HCT116 (cell line): ENCODE measurements at regions not wholly inside any gene's neighbourhood (a gene's known extent, or its start where the extent isn't known, plus 50 kb on each side); places are given as distances from the start of the nearest gene placed in this dataset.

Experiments used
- ATAC-seq: fragments of 200-7000 bp; cut with Tn5 transposase; 2 replicates; pipeline ENCODE4 v1.9.1; 2020; ENCODE audit warnings: mild to moderate bottlenecking, moderate library complexity
- BruUV-seq: library from RNA; stranded (reverse); fragments of 400-500 nt; replicated peaks from 2 replicates; lab custom pipeline; 2021; lab: Mats Ljungman, UMichigan
- CTCF ChIA-PET: fragments of 300-600 bp; sonication (Branson Sonifier 250); formaldehyde crosslinking; loops from one replicate; lab custom pipeline; 2021; ENCODE audit warnings: antibody characterized with exemption; lab: Charles Lee
- POLR2A ChIA-PET: fragments of 300-600, 350-600 bp; sonication (Branson Sonifier 250); formaldehyde crosslinking; loops from one replicate; lab custom pipeline; 2021; ENCODE audit warnings: antibody characterized with exemption; lab: Charles Lee
- RAD21 ChIA-PET, 2 experiments: fragments of 300-600 bp; sonication (Branson Sonifier 250); formaldehyde crosslinking; loops; one replicate each; lab custom pipeline; 2023; ENCODE audit warnings: low total read pairs in 2 of 2; ENCODE audit not compliant: uncharacterized antibody in 2 of 2, unreplicated experiment in 2 of 2, low non-redundant PET in 1 of 2; lab: Charles Lee
- DNase-seq: peaks from one replicate; pipeline ENCODE4 v3.0.0-alpha.2; 2010; ENCODE audit warnings: low read depth, low spot score
- H2AFZ ChIP-seq: fragments of 200-600 bp; shearing (Covaris generic), sonication (generic); 2 replicates; pipeline ENCODE4 v1.6.1; 2017; ENCODE audit warnings: low read depth, mixed run types, mixed read lengths, antibody characterized with exemption, low read length; ENCODE audit not compliant: poor library complexity, severe bottlenecking
- H3K27ac ChIP-seq: 2 replicates; pipeline ENCODE4 v1.5.1; 2012; ENCODE audit warnings: low read depth, low read length
- H3K27me3 ChIP-seq: fragments of 200-600 bp; sonication (generic); 2 replicates; pipeline ENCODE4 v1.6.1; 2016; ENCODE audit warnings: mixed run types, low read length, mixed read lengths; ENCODE audit not compliant: insufficient read depth
- H3K36me3 ChIP-seq, 2 experiments: fragments of 200-500 bp in 1 of 2; fragments of 200-600 bp in 1 of 2; sonication (Bioruptor generic) in 1 of 2; sonication (generic) in 1 of 2; 2 replicates each; pipeline versions ENCODE4 v1.5.1 to v1.6.1; 2014 to 2016; ENCODE audit warnings: low read length in 2 of 2, inconsistent platforms in 1 of 2, mixed read lengths in 1 of 2, mixed run types in 1 of 2; ENCODE audit not compliant: insufficient read depth in 2 of 2, control insufficient read depth in 1 of 2
- H3K4me1 ChIP-seq, 2 experiments: fragments of 200-600 bp in 1 of 2; sonication (generic) in 1 of 2; 2 replicates each; pipeline versions ENCODE4 v1.5.1 to v1.6.1; 2012 to 2017; ENCODE audit warnings: low read length in 2 of 2, inconsistent platforms in 1 of 2, mild to moderate bottlenecking in 1 of 2, mixed read lengths in 1 of 2, mixed run types in 1 of 2, moderate library complexity in 1 of 2; ENCODE audit not compliant: insufficient read depth in 2 of 2, control insufficient read depth in 1 of 2
- H3K4me2 ChIP-seq: fragments of 200-600 bp; sonication (generic); 2 replicates; pipeline ENCODE4 v1.6.1; 2017; ENCODE audit warnings: mixed run types, low read length, mixed read lengths
- H3K4me3 ChIP-seq, 2 experiments: fragments of 200-600 bp in 1 of 2; sonication (generic) in 1 of 2; replicated peaks in 1 of 2; 2 replicates each; pipeline ENCODE4 v1.5.1; 2011 to 2016; ENCODE audit warnings: low read length in 2 of 2, control low read depth in 1 of 2, low read depth in 1 of 2, mild to moderate bottlenecking in 1 of 2, mixed read lengths in 1 of 2, mixed run types in 1 of 2
- H3K79me2 ChIP-seq: fragments of 200-600 bp; sonication (generic); 2 replicates; pipeline ENCODE4 v1.6.1; 2017; ENCODE audit warnings: mild to moderate bottlenecking, mixed run types, low read length, moderate library complexity, mixed read lengths; ENCODE audit not compliant: insufficient read depth
- H3K9ac ChIP-seq: fragments of 200-600 bp; sonication (generic); 2 replicates; pipeline ENCODE4 v1.6.1; 2016; ENCODE audit warnings: low read length, mixed read lengths
- H3K9me2 ChIP-seq: fragments of 200-600 bp; sonication (generic), shearing (Covaris generic); 2 replicates; pipeline ENCODE4 v1.6.1; 2017; ENCODE audit warnings: mixed run types, mild to moderate bottlenecking, moderate library complexity; ENCODE audit not compliant: insufficient read depth
- H3K9me3 ChIP-seq, 2 experiments: fragments of 200-500 bp in 1 of 2; fragments of 200-600 bp in 1 of 2; sonication (Bioruptor generic) in 1 of 2; sonication (generic) in 1 of 2; 2 replicates each; pipeline ENCODE4 v1.6.1; 2014 to 2017; ENCODE audit warnings: low read length in 2 of 2, mixed read lengths in 2 of 2, inconsistent platforms in 1 of 2, low read depth in 1 of 2, mild to moderate bottlenecking in 1 of 2, mixed run types in 1 of 2, moderate library complexity in 1 of 2; ENCODE audit not compliant: control insufficient read depth in 1 of 2, insufficient read depth in 1 of 2
- H4K20me1 ChIP-seq: fragments of 200-600 bp; sonication (generic), shearing (Covaris generic); 2 replicates; pipeline ENCODE4 v1.6.1; 2017; ENCODE audit warnings: mixed run types, mild to moderate bottlenecking, moderate library complexity; ENCODE audit not compliant: insufficient read depth
- ATF3 ChIP-seq: IDR thresholded peaks from 2 replicates; pipeline ENCODE4 v1.6.1; 2012
- CBX3 ChIP-seq: IDR thresholded peaks from 2 replicates; pipeline ENCODE4 v1.6.1; 2012; ENCODE audit warnings: low read depth
- CEBPB ChIP-seq: IDR thresholded peaks from 2 replicates; pipeline ENCODE4 v1.6.1; 2012; ENCODE audit warnings: low read depth
- CTCF ChIP-seq, 3 experiments: fragments of 200-600 bp in 1 of 3; sonication (generic) in 1 of 3; IDR thresholded peaks in 2 of 3; conservative IDR thresholded peaks in 1 of 3; 2 replicates each; pipeline ENCODE4 v1.5.1; 2012 to 2017; ENCODE audit warnings: low read depth in 2 of 3, low read length in 2 of 3, antibody characterized with exemption in 1 of 3, borderline replicate concordance in 1 of 3, control low read depth in 1 of 3, mild to moderate bottlenecking in 1 of 3, mixed read lengths in 1 of 3, mixed run types in 1 of 3, moderate library complexity in 1 of 3; ENCODE audit not compliant: insufficient read depth in 1 of 3
- EGR1 ChIP-seq: IDR thresholded peaks from 2 replicates; pipeline ENCODE4 v1.6.1; 2012; ENCODE audit warnings: low read depth
- ELF1 ChIP-seq: IDR thresholded peaks from 2 replicates; pipeline ENCODE4 v1.6.1; 2012; ENCODE audit warnings: low read depth, borderline replicate concordance
- EZH2phosphoT487 ChIP-seq: fragments of 200-600 bp; IDR thresholded peaks from 2 replicates; pipeline ENCODE4 v1.6.1; 2018; ENCODE audit warnings: antibody characterized with exemption, borderline replicate concordance
- JUND ChIP-seq: IDR thresholded peaks from 2 replicates; pipeline ENCODE4 v1.6.1; 2012
- POLR2A ChIP-seq: IDR thresholded peaks from 2 replicates; pipeline ENCODE4 v1.7.0; 2011; ENCODE audit warnings: borderline replicate concordance; ENCODE audit not compliant: insufficient read depth, insufficient read length; ENCODE audit errors: extremely low read depth
- POLR2AphosphoS5 ChIP-seq: IDR thresholded peaks from 2 replicates; pipeline ENCODE4 v1.6.1; 2011; ENCODE audit warnings: mild to moderate bottlenecking, low read depth, low read length, moderate library complexity
- RAD21 ChIP-seq: IDR thresholded peaks from 2 replicates; pipeline ENCODE4 v1.6.1; 2012; ENCODE audit warnings: low read depth, mild to moderate bottlenecking
- REST ChIP-seq: IDR thresholded peaks from 2 replicates; pipeline ENCODE4 v1.6.1; 2012; ENCODE audit warnings: low read depth
- SIN3A ChIP-seq: IDR thresholded peaks from 2 replicates; pipeline ENCODE4 v1.6.1; 2012; ENCODE audit warnings: low read depth
- SP1 ChIP-seq: IDR thresholded peaks from 2 replicates; pipeline ENCODE4 v1.6.1; 2012; ENCODE audit warnings: low read depth
- SRF ChIP-seq: IDR thresholded peaks from 2 replicates; pipeline ENCODE4 v1.6.1; 2012; ENCODE audit warnings: low read depth
- TCF7L2 ChIP-seq: IDR thresholded peaks from 2 replicates; pipeline ENCODE4 v1.7.0; 2011; ENCODE audit warnings: borderline replicate concordance, inconsistent platforms; ENCODE audit not compliant: insufficient read depth, insufficient read length; ENCODE audit errors: extremely low read depth
- ZNF274 ChIP-seq: fragments of 200-500 bp; sonication (Bioruptor generic); IDR thresholded peaks from 2 replicates; pipeline ENCODE4 v1.6.1; 2014; ENCODE audit warnings: mild to moderate bottlenecking, low read depth, low read length, inconsistent platforms
- intact Hi-C: fragments of 100-400 bp; cut with micrococcal nuclease; formaldehyde crosslinking; loops from 2 replicates; pipeline ENCODE4 v1.10.0; 2022

GRCh38 chr1:102715150-102715549 is 393.2 kb downstream of the COL11A1 start:
- Histone ChIP-seq H3K4me2 (no peak overlapping the region), H3K9me2 (no peaks in the 10 kb centered on the region), H3K4me1 (no peaks in the 10 kb centered on the region), H3K9me3 (0 out of 4 replicates have a peak, but pooled peaks cover 0 to 4% of the 10 kb centered on the region in 2 experiments), H3K9ac (no peak overlapping the region), H3K4me3 (no peak overlapping the region), H4K20me1 (no peaks in the 10 kb centered on the region), H3K27ac (no peak overlapping the region), H3K36me3 (no peaks in the 10 kb centered on the region), H3K79me2 (no peaks in the 10 kb centered on the region), H3K27me3 (no peaks in the 10 kb centered on the region), H2AFZ (no peak overlapping the region)
- DNase-seq, result no peak
- intact Hi-C loops, result no loop called here
- POLR2A ChIA-PET, result no interaction called here
- CTCF ChIA-PET, result no interaction called here
- TF ChIP-seq SIN3A (no peak), SRF (no peak), SP1 (no peak), TCF7L2 (no peak), EZH2phosphoT487 (no peak), ATF3 (no peak), RAD21 (no peak), CBX3 (no peak), ELF1 (no peak), CEBPB (no peak), JUND (no peak)
- BruUV-seq, result no TSS peak
- RAD21 ChIA-PET, result no interaction called here
- ATAC-seq, result no peak

GRCh38 chr1:102699524-102699923 is 408.8 kb downstream of the COL11A1 start:
- BruUV-seq, result no TSS peak
- H2AFZ ChIP-seq, result no peak overlapping the region
- H4K20me1 ChIP-seq, result no peaks in the 10 kb centered on the region
- no peaks in the 10 kb centered on the region for H3K9me3 ChIP-seq
- no peak overlapping the region for H3K9ac ChIP-seq
- H3K27ac ChIP-seq, result no peak overlapping the region
- ChIA-PET CTCF (no interaction called here), RAD21 (no interaction called here), POLR2A (no interaction called here)
- H3K9me2 ChIP-seq, result no peaks in the 10 kb centered on the region
- H3K27me3 ChIP-seq, result no peaks in the 10 kb centered on the region
- no peak for ATAC-seq
- no peak overlapping the region for H3K4me2 ChIP-seq
- intact Hi-C loops, result loop anchor here (2.0 kb wide), 1 partner anchor 251 kb away; no protein-coding TSS in a partner anchor
- no peaks in the 10 kb centered on the region for H3K4me1 ChIP-seq
- no peak overlapping the region for H3K4me3 ChIP-seq
- no peaks in the 10 kb centered on the region for H3K36me3 ChIP-seq
- no peaks in the 10 kb centered on the region for H3K79me2 ChIP-seq
- no peak for DNase-seq
- TF ChIP-seq POLR2A (no peak), ELF1 (no peak), ZNF274 (no peak), POLR2AphosphoS5 (no peak), CBX3 (no peak), CTCF (IDR thresholded peaks at IDR 0.05 in 2 of 3, conservative IDR thresholded peaks at IDR 0.05 in 1 of 3; ENCODE audit: borderline replicate concordance in 1 of 3, insufficient read depth in 1 of 3, low read depth in 2 of 3, low read length in 2 of 3) (no peak), SRF (no peak), EZH2phosphoT487 (no peak), REST (no peak), RAD21 (no peak), EGR1 (no peak)
